Cardiac muscle cell (in vitro differentiated cells and primary cell): ENCODE measurements at regions not wholly inside any gene's neighbourhood (a gene's known extent, or its start where the extent isn't known, plus 50 kb on each side); places are given as distances from the start of the nearest gene placed in this dataset.

Experiments used
- DNase-seq, 2 donors: peaks; one replicate each; pipeline versions ENCODE4 v3.0.0 to v3.0.0-alpha.2; 2010 to 2017; ENCODE audit warnings: low read depth in 1 of 2, low spot score in 1 of 2
- H3K27ac ChIP-seq: fragments of 200-600 bp; sonication (generic); 2 replicates; pipeline ENCODE4 v1.5.1; 2016
- H3K27me3 ChIP-seq: fragments of 200-600 bp; sonication (generic); 2 replicates; pipeline ENCODE4 v1.6.0; 2016; ENCODE audit warnings: control low read depth
- H3K36me3 ChIP-seq: fragments of 200-600 bp; sonication (generic); 2 replicates; pipeline ENCODE4 v1.5.1; 2016; ENCODE audit warnings: control low read depth
- H3K4me1 ChIP-seq: fragments of 200-600 bp; sonication (generic); 2 replicates; pipeline ENCODE4 v1.8.1; 2017; ENCODE audit warnings: low read depth, mild to moderate bottlenecking, mixed run types
- H3K4me3 ChIP-seq: fragments of 200-600 bp; sonication (generic); 2 replicates; pipeline ENCODE4 v1.5.1; 2016; ENCODE audit warnings: mild to moderate bottlenecking
- H3K9me3 ChIP-seq: fragments of 200-600 bp; sonication (generic); 2 replicates; pipeline ENCODE4 v1.5.1; 2017; ENCODE audit warnings: low read depth, mild to moderate bottlenecking, control low read depth
- CTCF ChIP-seq: IDR thresholded peaks from 2 replicates; pipeline ENCODE4 v1.5.1; 2012; ENCODE audit warnings: low read depth, mild to moderate bottlenecking, low read length

DNA sequence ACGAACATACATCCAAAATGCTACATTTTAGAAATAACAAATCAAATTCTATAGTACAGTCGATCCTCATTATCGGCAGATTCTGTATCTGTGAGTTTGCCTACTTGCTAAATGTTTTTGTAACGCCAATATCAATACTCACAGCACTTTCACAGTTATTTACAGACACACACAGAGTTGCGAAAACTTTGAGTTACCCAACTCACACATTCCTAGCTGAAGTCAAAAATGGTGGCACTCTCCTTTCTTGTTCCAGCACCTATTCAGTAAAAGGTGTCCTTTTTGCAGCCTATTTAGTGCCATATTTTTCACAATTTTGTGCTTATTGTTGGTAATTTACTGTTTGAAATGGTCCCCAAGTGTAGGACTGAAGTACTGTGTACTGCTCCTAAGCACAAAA lies 161.7 kb downstream of the AKR1D1 start:
- Histone ChIP-seq H3K9me3 (no peaks in the 10 kb centered on the region), H3K4me1 (peaks cover 4% of the 10 kb centered on the region), H3K27ac (no peak overlapping the region), H3K4me3 (no peak overlapping the region), H3K27me3 (no peaks in the 10 kb centered on the region), H3K36me3 (no peaks in the 10 kb centered on the region)
- no peak for DNase-seq
- TF ChIP-seq CTCF: no peak

GRCh38 chr7:138238734-138239659 lies 162.7 kb downstream of the AKR1D1 start:
- Histone ChIP-seq H3K27me3 (no peaks in the 10 kb centered on the region), H3K4me3 (no peak overlapping the region), H3K36me3 (no peaks in the 10 kb centered on the region), H3K4me1 (peaks cover 14% of the 10 kb centered on the region), H3K27ac (no peak overlapping the region), H3K9me3 (no peaks in the 10 kb centered on the region)
- no peak for TF ChIP-seq CTCF
- peak in 1 of 2 donors; percentile 39 for DNase-seq

GRCh38 chr7:138243430-138243829 lies 167.2 kb downstream of the AKR1D1 start:
- H3K36me3 ChIP-seq: no peaks in the 10 kb centered on the region
- TF ChIP-seq CTCF: no peak
- H3K9me3 ChIP-seq: no peaks in the 10 kb centered on the region
- H3K27me3 ChIP-seq: no peaks in the 10 kb centered on the region
- DNase-seq: peak; percentile 70 to 72
- peak overlapping the region; percentile 86 for H3K27ac ChIP-seq
- peaks cover 33% of the 10 kb centered on the region for H3K4me1 ChIP-seq
- H3K4me3 ChIP-seq: no peak overlapping the region

- DNase-seq: no peak
- Histone ChIP-seq H3K27me3 (no peaks in the 10 kb centered on the region), H3K36me3 (no peaks in the 10 kb centered on the region), H3K4me1 (peaks cover 33% of the 10 kb centered on the region), H3K4me3 (no peak overlapping the region), H3K27ac (peak overlapping the region; percentile 86), H3K9me3 (no peaks in the 10 kb centered on the region)
- no peak for TF ChIP-seq CTCF
Observed at GRCh38 chr7:138243836-138244235, 167.6 kb downstream of the AKR1D1 start.

DNA sequence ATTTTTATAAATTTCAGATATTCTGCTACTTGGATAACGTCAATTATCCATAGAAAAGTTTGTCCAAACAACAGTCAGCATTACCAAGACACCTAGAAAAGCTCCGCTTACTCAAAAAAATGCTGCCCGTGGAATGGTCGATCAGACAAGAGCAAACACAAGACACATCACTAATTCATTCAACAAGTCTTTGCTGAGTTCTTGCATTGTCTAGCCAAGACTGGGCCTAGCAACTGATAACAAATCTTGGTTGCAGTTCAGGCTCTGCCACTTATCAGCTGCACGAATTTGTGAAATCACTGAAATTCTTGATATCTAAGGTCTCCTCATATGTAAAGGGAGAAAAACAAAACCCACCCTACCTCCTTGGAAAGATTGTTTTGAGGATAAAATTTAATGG lies 168.3 kb downstream of the AKR1D1 start:
- Histone ChIP-seq H3K27ac (peak overlapping the region; percentile 68), H3K4me1 (peaks cover 33% of the 10 kb centered on the region), H3K9me3 (no peaks in the 10 kb centered on the region), H3K36me3 (no peaks in the 10 kb centered on the region), H3K4me3 (no peak overlapping the region), H3K27me3 (no peaks in the 10 kb centered on the region)
- DNase-seq: no peak
- no peak for TF ChIP-seq CTCF
